A673 (cell line): ENCODE measurements at regions not wholly inside any gene's neighbourhood (a gene's known extent, or its start where the extent isn't known, plus 50 kb on each side); places are given as distances from the start of the nearest gene placed in this dataset.

Experiments used
- EZH2 ChIP-seq: fragments of 200-600 bp; sonication (generic); IDR thresholded peaks from 2 replicates; pipeline ENCODE4 v1.6.1; 2017; ENCODE audit warnings: borderline replicate concordance, low read depth, mild to moderate bottlenecking, mixed read lengths, antibody characterized with exemption, low read length; ENCODE audit not compliant: poor library complexity, severe bottlenecking
- TF ChIP-seq, protein P1 (sequence below): fragments of 300-800, 200-600 bp; sonication (generic); conservative IDR thresholded peaks from 2 replicates; pipeline ENCODE4 v1.5.1; 2017; ENCODE audit warnings: low read depth, mild to moderate bottlenecking, antibody characterized with exemption, low read length, moderate library complexity, mixed read lengths

GRCh38 chr7:33728873-33729551 is 176.3 kb upstream of the BMPER start:
- TF ChIP-seq, protein P1, sequence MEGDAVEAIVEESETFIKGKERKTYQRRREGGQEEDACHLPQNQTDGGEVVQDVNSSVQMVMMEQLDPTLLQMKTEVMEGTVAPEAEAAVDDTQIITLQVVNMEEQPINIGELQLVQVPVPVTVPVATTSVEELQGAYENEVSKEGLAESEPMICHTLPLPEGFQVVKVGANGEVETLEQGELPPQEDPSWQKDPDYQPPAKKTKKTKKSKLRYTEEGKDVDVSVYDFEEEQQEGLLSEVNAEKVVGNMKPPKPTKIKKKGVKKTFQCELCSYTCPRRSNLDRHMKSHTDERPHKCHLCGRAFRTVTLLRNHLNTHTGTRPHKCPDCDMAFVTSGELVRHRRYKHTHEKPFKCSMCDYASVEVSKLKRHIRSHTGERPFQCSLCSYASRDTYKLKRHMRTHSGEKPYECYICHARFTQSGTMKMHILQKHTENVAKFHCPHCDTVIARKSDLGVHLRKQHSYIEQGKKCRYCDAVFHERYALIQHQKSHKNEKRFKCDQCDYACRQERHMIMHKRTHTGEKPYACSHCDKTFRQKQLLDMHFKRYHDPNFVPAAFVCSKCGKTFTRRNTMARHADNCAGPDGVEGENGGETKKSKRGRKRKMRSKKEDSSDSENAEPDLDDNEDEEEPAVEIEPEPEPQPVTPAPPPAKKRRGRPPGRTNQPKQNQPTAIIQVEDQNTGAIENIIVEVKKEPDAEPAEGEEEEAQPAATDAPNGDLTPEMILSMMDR: no peak
- no peak for TF ChIP-seq EZH2
